Thyroid gland (tissue), 4 donors: ENCODE measurements at regions not wholly inside any gene's neighbourhood (a gene's known extent, or its start where the extent isn't known, plus 50 kb on each side); places are given as distances from the start of the nearest gene placed in this dataset.

Experiments
- DNase-seq, 2 donors: peaks; one replicate each; pipeline ENCODE4 v3.0.0-alpha.2; 2019
- H3K27ac ChIP-seq, 3 donors: fragments of 200-600 bp; sonication (generic); 1 replicate in 2 of 3; 2 replicates in 1 of 3; pipeline ENCODE4 v1.5.1; 2016 to 2019; ENCODE audit warnings: mild to moderate bottlenecking in 1 of 3, moderate library complexity in 1 of 3
- H3K27me3 ChIP-seq: fragments of 200-600 bp; sonication (generic); one replicate; pipeline ENCODE4 v1.5.1; 2019
- H3K36me3 ChIP-seq, 2 donors: fragments of 200-600 bp; sonication (generic); one replicate each; pipeline ENCODE4 v1.5.1; 2016 to 2019
- H3K4me1 ChIP-seq, 2 donors: fragments of 200-600 bp; sonication (generic); one replicate each; pipeline ENCODE4 v1.5.1; 2017 to 2019
- H3K4me3 ChIP-seq, 3 donors: fragments of 200-600 bp; sonication (generic); replicated peaks in 1 of 3; 1 replicate in 2 of 3; 2 replicates in 1 of 3; pipeline ENCODE4 v1.5.1; 2016; ENCODE audit warnings: mild to moderate bottlenecking in 1 of 3
- H3K9me3 ChIP-seq: fragments of 200-600 bp; sonication (generic); one replicate; pipeline ENCODE4 v1.5.1; 2017
- CTCF ChIP-seq, 6 experiments: fragments of 200-600 bp in 3 of 6; fragments of 450-650 bp in 3 of 6; sonication (generic) in 3 of 6; IDR thresholded peaks; one replicate each; pipeline ENCODE4 v1.5.1; 2016 to 2019; ENCODE audit warnings: antibody characterized with exemption in 6 of 6, mild to moderate bottlenecking in 2 of 6, inconsistent platforms in 1 of 6, moderate library complexity in 1 of 6
- POLR2A ChIP-seq, 2 donors: fragments of 450-650 bp; IDR thresholded peaks; one replicate each; pipeline ENCODE4 v1.6.1; 2017; ENCODE audit warnings: antibody characterized with exemption in 2 of 2, mild to moderate bottlenecking in 2 of 2, moderate library complexity in 1 of 2
- WGBS, 2 donors: methylation state at CpG; one replicate each; pipeline ENCODE4 v1.1.5; 2017; 5-methylcytosine and 5-hydroxymethylcytosine counted together
- intact Hi-C: fragments of 100-400 bp; cut with DNase I; formaldehyde crosslinking; loops from one replicate; pipeline ENCODE4 v1.15.1; 2023

- DNase-seq = no peak
- TF ChIP-seq CTCF (IDR thresholded peaks at IDR 0.05) (no peak), POLR2A (IDR thresholded peaks at IDR 0.05) (no peak)
- Histone ChIP-seq H3K9me3 (no peaks in the 10 kb centered on the region), H3K4me1 (no peaks in the 10 kb centered on the region), H3K27ac (no peak overlapping the region), H3K36me3 (no peaks in the 10 kb centered on the region), H3K4me3 (no peak overlapping the region), H3K27me3 (no peaks in the 10 kb centered on the region)
- 73 to 78% methylated on average over 6 of the region's 6 CpGs for WGBS, 2 donors
- intact Hi-C loops = no loop called here
Observed at GRCh38 chr19:29111576-29111975, 101.4 kb downstream of the UQCRFS1 start.

DNA sequence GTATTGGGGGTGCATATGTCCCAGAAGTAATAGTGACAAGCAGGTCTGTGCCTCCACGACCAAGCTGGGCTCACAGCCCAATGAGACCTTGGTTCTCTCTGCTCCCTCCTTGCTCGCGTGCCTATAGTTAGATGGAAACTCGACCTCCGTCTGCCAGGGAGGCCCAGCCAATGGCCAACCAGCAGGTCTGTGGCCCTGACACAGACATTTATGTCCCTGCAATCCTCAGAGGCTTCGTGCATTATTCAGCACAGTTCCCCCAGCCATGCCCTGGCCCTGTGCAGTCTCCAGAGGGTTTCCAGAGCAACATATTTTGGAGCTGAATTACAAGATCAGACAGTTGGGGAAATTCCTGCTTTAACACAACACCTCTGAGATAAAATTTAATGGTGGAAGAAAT lies 105.1 kb downstream of the UQCRFS1 start:
- Histone ChIP-seq H3K9me3 (no peaks in the 10 kb centered on the region), H3K4me3 (no peak overlapping the region), H3K27ac (no peak overlapping the region), H3K4me1 (no peaks in the 10 kb centered on the region), H3K27me3 (no peaks in the 10 kb centered on the region), H3K36me3 (no peaks in the 10 kb centered on the region)
- 62 to 73% methylated on average over 6 of the region's 6 CpGs for WGBS, 2 donors
- intact Hi-C loops = no loop called here
- no peak for TF ChIP-seq POLR2A (IDR thresholded peaks at IDR 0.05)
- no peak for DNase-seq

DNA sequence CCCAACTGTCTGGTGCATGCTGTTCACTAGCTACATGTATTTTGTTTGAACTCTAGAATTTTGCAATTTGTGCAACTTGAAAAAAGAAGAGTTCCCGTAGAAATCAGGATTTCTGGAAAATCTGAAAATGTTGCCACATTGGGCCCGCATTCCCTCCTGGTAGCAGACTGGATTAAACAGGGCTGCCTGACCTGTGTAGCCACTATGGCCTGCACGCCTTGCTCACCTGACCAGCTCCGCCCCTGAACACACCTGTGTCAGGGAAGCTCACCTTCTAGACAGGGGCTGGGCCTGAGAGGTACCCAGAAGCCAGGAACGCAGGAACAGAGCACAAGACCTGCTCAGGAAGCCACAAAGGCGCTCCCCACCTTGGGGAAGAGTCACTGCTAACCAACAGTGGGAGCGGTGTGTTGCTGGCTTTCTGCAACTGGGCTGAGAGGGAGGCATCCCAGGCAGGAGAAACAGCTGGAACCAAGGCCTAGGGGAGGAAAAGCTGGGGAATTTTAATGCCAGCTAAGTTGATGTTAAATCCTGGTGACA lies 106.5 kb downstream of the UQCRFS1 start:
- TF ChIP-seq POLR2A (IDR thresholded peaks at IDR 0.05) = no peak
- TF ChIP-seq CTCF (IDR thresholded peaks at IDR 0.05) = no peak
- no peaks in the 10 kb centered on the region for H3K9me3 ChIP-seq
- no peak overlapping the region for H3K4me3 ChIP-seq
- H3K27me3 ChIP-seq = no peaks in the 10 kb centered on the region
- H3K4me1 ChIP-seq = no peaks in the 10 kb centered on the region
- H3K27ac ChIP-seq = no peak overlapping the region
- 83 to 89% methylated on average over 7 of the region's 7 CpGs for WGBS, 2 donors
- intact Hi-C loops = no loop called here
- no peaks in the 10 kb centered on the region for H3K36me3 ChIP-seq
- DNase-seq = no peak

DNA sequence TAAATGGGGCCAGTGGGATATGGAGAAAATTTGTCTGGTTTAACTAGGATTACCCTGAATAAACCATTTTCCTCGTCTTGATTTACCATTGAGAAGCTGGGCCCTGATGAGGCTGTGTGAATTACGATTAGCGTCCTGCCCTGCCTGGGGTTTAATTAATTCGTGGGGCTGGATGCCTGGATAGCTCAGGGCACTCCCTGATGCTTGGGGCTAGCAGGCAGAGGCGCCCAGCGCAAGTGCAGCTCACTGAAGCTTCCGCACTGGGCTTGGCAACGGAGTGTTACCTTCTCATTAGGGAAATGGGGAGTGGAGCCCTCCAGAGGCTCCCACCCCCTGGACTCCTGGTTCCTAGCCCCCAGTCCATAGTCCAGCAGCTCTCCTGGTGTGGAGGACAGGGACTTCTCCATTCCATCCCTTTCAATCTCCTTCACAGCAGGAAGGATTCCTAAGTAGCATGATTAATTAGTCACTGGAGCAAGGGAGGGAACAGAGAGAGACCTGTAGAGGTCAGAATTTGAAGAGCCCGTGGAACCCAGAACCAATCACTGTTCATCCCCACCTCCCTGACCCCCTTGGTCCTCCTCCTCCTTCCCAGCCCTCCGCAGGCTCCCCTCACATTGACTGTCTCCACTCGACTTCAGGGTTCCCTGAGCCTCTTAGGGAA lies 107.2 kb downstream of the UQCRFS1 start:
- Histone ChIP-seq H3K36me3 (no peaks in the 10 kb centered on the region), H3K4me3 (no peak overlapping the region), H3K4me1 (no peaks in the 10 kb centered on the region), H3K27ac (no peak overlapping the region), H3K27me3 (no peaks in the 10 kb centered on the region), H3K9me3 (no peaks in the 10 kb centered on the region)
- intact Hi-C loops = no loop called here
- TF ChIP-seq POLR2A (IDR thresholded peaks at IDR 0.05) (no peak), CTCF (IDR thresholded peaks at IDR 0.05) (no peak)
- DNase-seq = no peak
- WGBS, 2 donors = 66 to 71% methylated on average over 11 of the region's 11 CpGs

- peaks cover 0 to under 1% of the 10 kb centered on the region in 2 donors for H3K4me1 ChIP-seq
- DNase-seq = no peak
- no peaks in the 10 kb centered on the region for H3K9me3 ChIP-seq
- H3K27me3 ChIP-seq = no peaks in the 10 kb centered on the region
- H3K27ac ChIP-seq = no peak overlapping the region
- 83 to 88% methylated on average over 10 of the region's 10 CpGs for WGBS, 2 donors
- H3K4me3 ChIP-seq = no peak overlapping the region
- intact Hi-C loops = no loop called here
- no peak for TF ChIP-seq POLR2A (IDR thresholded peaks at IDR 0.05)
- TF ChIP-seq CTCF (IDR thresholded peaks at IDR 0.05) = no peak
- no peaks in the 10 kb centered on the region for H3K36me3 ChIP-seq
Observed at GRCh38 chr19:29104605-29105241, 108.2 kb downstream of the UQCRFS1 start.
